ENCODE measurements at regions not wholly inside any gene's neighbourhood (a gene's known extent, or its start where the extent isn't known, plus 50 kb on each side); places are given as distances from the start of the nearest gene placed in this dataset.

GRCh38 chr21:34213959-34214358, 140.6 kb downstream of the MRPS6 start:
- FAIRE-seq, result no peak
- H3K4me1 ChIP-seq (ENCODE audit: insufficient read depth, low read length), result no peaks in the 10 kb centered on the region
- in situ Hi-C loops (cut with HindIII; ENCODE audit: extremely low pct_ligation_motif_present, low pct_unique_long_range_greater_than_20kb) (no loop called here), intact Hi-C loops (cut with micrococcal nuclease; ENCODE audit: unreplicated experiment) (no loop called here)
- no peak for ATAC-seq
- peaks cover 11% of the 10 kb centered on the region for H3K9me3 ChIP-seq (ENCODE audit: low read length)
- no peaks in the 10 kb centered on the region for H3K27me3 ChIP-seq (ENCODE audit: control insufficient read depth in 1 of 2, insufficient read depth in 2 of 2, low read length in 2 of 2)
- no peak for DNase-seq (ENCODE audit: low spot score)
- TF ChIP-seq, protein P1, sequence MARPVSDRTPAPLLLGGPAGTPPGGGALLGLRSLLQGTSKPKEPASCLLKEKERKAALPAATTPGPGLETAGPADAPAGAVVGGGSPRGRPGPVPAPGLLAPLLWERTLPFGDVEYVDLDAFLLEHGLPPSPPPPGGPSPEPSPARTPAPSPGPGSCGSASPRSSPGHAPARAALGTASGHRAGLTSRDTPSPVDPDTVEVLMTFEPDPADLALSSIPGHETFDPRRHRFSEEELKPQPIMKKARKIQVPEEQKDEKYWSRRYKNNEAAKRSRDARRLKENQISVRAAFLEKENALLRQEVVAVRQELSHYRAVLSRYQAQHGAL (CRISPR knock-in tag; IDR thresholded peaks at IDR 0.05; ENCODE audit: not compliant biosample characterization), result no peak
- TF ChIP-seq ETV6 (CRISPR knock-in tag; conservative IDR thresholded peaks at IDR 0.05) (no peak), DNMT1 (CRISPR knock-in tag; IDR thresholded peaks at IDR 0.05) (no peak), SMARCE1 (IDR thresholded peaks at IDR 0.05; ENCODE audit: borderline replicate concordance) (no peak), RFXANK (CRISPR knock-in tag; IDR thresholded peaks at IDR 0.05) (no peak), MBNL3 (CRISPR knock-in tag; conservative IDR thresholded peaks at IDR 0.05) (no peak), ZNF576 (CRISPR knock-in tag; IDR thresholded peaks at IDR 0.05) (no peak), ZNF816 (CRISPR knock-in tag; IDR thresholded peaks at IDR 0.05; ENCODE audit: borderline replicate concordance) (no peak), ZNF253 (CRISPR knock-in tag; IDR thresholded peaks at IDR 0.05; ENCODE audit: borderline replicate concordance) (no peak), UBTF (CRISPR knock-in tag; IDR thresholded peaks at IDR 0.05) (no peak), NCOR1 (IDR thresholded peaks at IDR 0.05; ENCODE audit: borderline replicate concordance, low read length) (no peak), ATRX (CRISPR knock-in tag; IDR thresholded peaks at IDR 0.05; ENCODE audit: borderline replicate concordance) (no peak), TERF1 (CRISPR knock-in tag; IDR thresholded peaks at IDR 0.05) (no peak), NFIC (IDR thresholded peaks at IDR 0.05; ENCODE audit: low read length) (no peak)
- no peak overlapping the region for H3K27ac ChIP-seq (ENCODE audit: extremely low read length, insufficient read depth, low read length)
- no peaks in the 10 kb centered on the region for H4K20me1 ChIP-seq (ENCODE audit: insufficient read depth, low read length)
- H3K9ac ChIP-seq (ENCODE audit: insufficient read depth, low read depth, low read length), result no peak overlapping the region
- no peak overlapping the region for H2AFZ ChIP-seq (ENCODE audit: low read length)
- H3K4me3 ChIP-seq (replicated peaks in 1 of 3; ENCODE audit: insufficient read depth in 1 of 3, low read depth in 2 of 3, low read length in 3 of 3), result no peak overlapping the region
- BruUV-seq (replicated peaks), result no TSS peak
- no peaks in the 10 kb centered on the region for H3K79me2 ChIP-seq (ENCODE audit: insufficient read depth, low read length)
- H3K4me2 ChIP-seq (ENCODE audit: low read depth, low read length), result no peak overlapping the region
- ChIA-PET CTCF (ENCODE audit: low intra/inter-chr PET ratio, low total read pairs) (no interaction called here), POLR2A (no interaction called here)
- no peaks in the 10 kb centered on the region for H3K36me3 ChIP-seq (replicated peaks in 1 of 2; ENCODE audit: control insufficient read depth in 1 of 2, insufficient read depth in 2 of 2, low read length in 2 of 2)

Measured in HepG2 (cell line).